ENCODE measurements at regions not wholly inside any gene's neighbourhood (a gene's known extent, or its start where the extent isn't known, plus 50 kb on each side); places are given as distances from the start of the nearest gene placed in this dataset.

GRCh38 chr6:170046791-170047626 lies 243.9 kb downstream of the DLL1 start:
- no peaks in the 10 kb centered on the region for H3K36me3 Mint-ChIP-seq
- DNase-seq = no peak
- H3K9me3 Mint-ChIP-seq = no peaks in the 10 kb centered on the region
- H3K27ac Mint-ChIP-seq = no peak overlapping the region
- peaks cover 5 to 18% of the 10 kb centered on the region in 2 donors for H3K4me1 Mint-ChIP-seq
- no peak overlapping the region for H3K4me3 Mint-ChIP-seq
- H3K27me3 Mint-ChIP-seq (ENCODE audit: low read depth in 3 of 3) = peaks cover 6 to 16% (median 10%) of the 10 kb centered on the region in 3 donors

GRCh38 chr6:170045981-170046667 lies 244.8 kb downstream of the DLL1 start:
- no peak for DNase-seq
- no peak overlapping the region for H3K27ac Mint-ChIP-seq

GRCh38 chr6:170045563-170045960 lies 245.3 kb downstream of the DLL1 start:
- H3K36me3 Mint-ChIP-seq = no peaks in the 10 kb centered on the region
- H3K4me3 Mint-ChIP-seq = no peak overlapping the region
- peaks cover 8 to 13% (median 8%) of the 10 kb centered on the region in 3 donors for H3K27me3 Mint-ChIP-seq (ENCODE audit: low read depth in 3 of 3)
- no peak for DNase-seq
- H3K27ac Mint-ChIP-seq = no peak overlapping the region
- H3K4me1 Mint-ChIP-seq = peaks cover 5 to 18% of the 10 kb centered on the region in 2 donors
- peaks cover 0 to 1% (median 0%) of the 10 kb centered on the region in 6 donors for H3K9me3 Mint-ChIP-seq

More at GRCh38 chr6:170045981-170046667, 244.8 kb downstream of the DLL1 start:
- Mint-ChIP-seq H3K4me1 (peaks cover 5 to 18% of the 10 kb centered on the region in 2 donors), H3K36me3 (no peaks in the 10 kb centered on the region), H3K4me3 (no peak overlapping the region), H3K9me3 (peaks cover 0 to 1% (median 0%) of the 10 kb centered on the region in 6 donors), H3K27me3 (ENCODE audit: low read depth in 3 of 3) (peaks cover 8 to 16% (median 10%) of the 10 kb centered on the region in 3 donors)

- Mint-ChIP-seq H3K27me3 (ENCODE audit: low read depth in 3 of 3) (peaks cover 8 to 13% (median 8%) of the 10 kb centered on the region in 3 donors), H3K27ac (peak overlapping the region in 1 of 6 donors; percentile 17), H3K36me3 (no peaks in the 10 kb centered on the region), H3K4me1 (peaks cover 5 to 18% of the 10 kb centered on the region in 2 donors), H3K9me3 (peaks cover 0 to 1% (median 0%) of the 10 kb centered on the region in 6 donors), H3K4me3 (no peak overlapping the region)
- no peak for DNase-seq
Observed at GRCh38 chr6:170044836-170045562, 245.9 kb downstream of the DLL1 start.

- DNase-seq = no peak
- H3K4me1 Mint-ChIP-seq = peaks cover 4 to 14% of the 10 kb centered on the region in 2 donors
- H3K27me3 Mint-ChIP-seq (ENCODE audit: low read depth in 3 of 3) = peaks cover 7 to 12% (median 8%) of the 10 kb centered on the region in 3 donors
- peaks cover 0 to 1% (median 0%) of the 10 kb centered on the region in 6 donors for H3K9me3 Mint-ChIP-seq
- H3K4me3 Mint-ChIP-seq = no peak overlapping the region
- no peaks in the 10 kb centered on the region for H3K36me3 Mint-ChIP-seq
- no peak overlapping the region for H3K27ac Mint-ChIP-seq
Observed at GRCh38 chr6:170043881-170044790, 246.7 kb downstream of the DLL1 start.

- DNase-seq = no peak
- Mint-ChIP-seq H3K4me3 (no peak overlapping the region), H3K27me3 (ENCODE audit: low read depth in 3 of 3) (peaks cover 4 to 8% (median 5%) of the 10 kb centered on the region in 3 donors), H3K27ac (no peak overlapping the region), H3K4me1 (peaks cover 0 to 9% of the 10 kb centered on the region in 2 donors), H3K36me3 (no peaks in the 10 kb centered on the region), H3K9me3 (peaks cover 0 to 1% (median 0%) of the 10 kb centered on the region in 6 donors)
Observed at GRCh38 chr6:170043150-170043819, 247.6 kb downstream of the DLL1 start.

GRCh38 chr6:170042596-170043118 lies 248.2 kb downstream of the DLL1 start:
- peaks cover 0 to 9% of the 10 kb centered on the region in 2 donors for H3K4me1 Mint-ChIP-seq
- no peak for DNase-seq
- H3K36me3 Mint-ChIP-seq = no peaks in the 10 kb centered on the region
- no peak overlapping the region for H3K27ac Mint-ChIP-seq
- peaks cover 0 to 1% (median 0%) of the 10 kb centered on the region in 6 donors for H3K9me3 Mint-ChIP-seq
- no peak overlapping the region for H3K4me3 Mint-ChIP-seq
- peaks cover 3 to 5% (median 5%) of the 10 kb centered on the region in 3 donors for H3K27me3 Mint-ChIP-seq (ENCODE audit: low read depth in 3 of 3)

- Mint-ChIP-seq H3K27ac (no peak overlapping the region), H3K36me3 (no peaks in the 10 kb centered on the region), H3K4me1 (peaks cover 0 to 9% of the 10 kb centered on the region in 2 donors), H3K9me3 (peaks cover 0 to 1% (median 0%) of the 10 kb centered on the region in 6 donors), H3K4me3 (no peak overlapping the region), H3K27me3 (ENCODE audit: low read depth in 3 of 3) (peaks cover 2 to 5% (median 3%) of the 10 kb centered on the region in 3 donors)
- no peak for DNase-seq
Observed at GRCh38 chr6:170042123-170042522, 248.8 kb downstream of the DLL1 start.

GRCh38 chr6:170041526-170041925 lies 249.4 kb downstream of the DLL1 start:
- no peak for DNase-seq
- Mint-ChIP-seq H3K27ac (no peak overlapping the region), H3K36me3 (peaks cover under 1 to 3% (median 3%) of the 10 kb centered on the region in 3 donors), H3K4me3 (no peak overlapping the region), H3K4me1 (peaks cover 0 to 4% of the 10 kb centered on the region in 2 donors), H3K27me3 (ENCODE audit: low read depth in 3 of 3) (peaks cover 0 to 5% (median 3%) of the 10 kb centered on the region in 3 donors), H3K9me3 (peaks cover 0 to 3% (median under 1%) of the 10 kb centered on the region in 6 donors)

GRCh38 chr6:170040906-170041305 lies 250.0 kb downstream of the DLL1 start:
- Mint-ChIP-seq H3K4me3 (no peak overlapping the region), H3K4me1 (no peaks in the 10 kb centered on the region), H3K27me3 (ENCODE audit: low read depth in 3 of 3) (peaks cover 0 to 5% (median 3%) of the 10 kb centered on the region in 3 donors), H3K27ac (no peak overlapping the region), H3K36me3 (peaks cover 4 to 8% (median 7%) of the 10 kb centered on the region in 3 donors), H3K9me3 (peaks cover 0 to 9% (median under 1%) of the 10 kb centered on the region in 6 donors)
- no peak for DNase-seq

GRCh38 chr6:170040115-170040500 lies 250.8 kb downstream of the DLL1 start:
- Mint-ChIP-seq H3K27me3 (ENCODE audit: low read depth in 3 of 3) (peaks cover 0 to 4% (median 1%) of the 10 kb centered on the region in 3 donors), H3K4me1 (no peaks in the 10 kb centered on the region), H3K27ac (no peak overlapping the region), H3K36me3 (peaks cover 4 to 8% (median 7%) of the 10 kb centered on the region in 3 donors), H3K9me3 (peaks cover 0 to 9% (median under 1%) of the 10 kb centered on the region in 6 donors), H3K4me3 (no peak overlapping the region)
- DNase-seq = no peak

Data from immature natural killer cell (primary cell).